GM12891 (cell line): ENCODE measurements at regions not wholly inside any gene's neighbourhood (a gene's known extent, or its start where the extent isn't known, plus 50 kb on each side); places are given as distances from the start of the nearest gene placed in this dataset.

Experiments
- PAX5 ChIP-seq: IDR thresholded peaks from 2 replicates; pipeline ENCODE4 v1.6.1; 2011; ENCODE audit warnings: low read length, moderate library complexity, mild to moderate bottlenecking; ENCODE audit not compliant: insufficient read depth, severe bottlenecking
- POLR2A ChIP-seq: IDR thresholded peaks from 2 replicates; pipeline ENCODE4 v1.6.1; 2011; ENCODE audit warnings: low read depth, low read length, control low read depth
- POLR2AphosphoS5 ChIP-seq: IDR thresholded peaks from 2 replicates; pipeline ENCODE4 v1.6.1; 2011; ENCODE audit warnings: low read depth, low read length, control low read depth
- SPI1 ChIP-seq: IDR thresholded peaks from 2 replicates; pipeline ENCODE4 v1.6.1; 2011; ENCODE audit warnings: low read depth, low read length, control low read depth
- TAF1 ChIP-seq: IDR thresholded peaks from 2 replicates; pipeline ENCODE4 v1.6.1; 2011; ENCODE audit warnings: low read depth, low read length, control low read depth

GRCh38 chr6:166772518-166772917, 145.5 kb upstream of the RPS6KA2 start:
- TF ChIP-seq POLR2AphosphoS5 (no peak), POLR2A (no peak), TAF1 (no peak), SPI1 (no peak), PAX5 (no peak)
